ENCODE measurements at regions not wholly inside any gene's neighbourhood (a gene's known extent, or its start where the extent isn't known, plus 50 kb on each side); places are given as distances from the start of the nearest gene placed in this dataset.

- no peak for TF ChIP-seq CTCF (IDR thresholded peaks at IDR 0.05; ENCODE audit: borderline replicate concordance)
- Histone ChIP-seq H3K27me3 (ENCODE audit: low read depth) (peaks cover 12% of the 10 kb centered on the region), H3K4me1 (peaks cover 18% of the 10 kb centered on the region), H3K36me3 (no peaks in the 10 kb centered on the region), H3K9me3 (replicated peaks) (no peaks in the 10 kb centered on the region), H3K4me3 (no peak overlapping the region), H3K27ac (replicated peaks) (no peak overlapping the region)
- intact Hi-C loops (cut with micrococcal nuclease) = no loop called here
- DNase-seq = no peak
These were observed 295.1 kb upstream of the SOX9 start for GRCh38 chr17:71825687-71826086.

- intact Hi-C loops (cut with micrococcal nuclease) = no loop called here
- no peaks in the 10 kb centered on the region for H3K36me3 ChIP-seq
These were observed 292.6 kb upstream of the SOX9 start for GRCh38 chr17:71828182-71828596.

GRCh38 chr17:71830866-71831265, 290.0 kb upstream of the SOX9 start:
- TF ChIP-seq CTCF (IDR thresholded peaks at IDR 0.05; ENCODE audit: borderline replicate concordance) = no peak
- Histone ChIP-seq H3K27ac (replicated peaks) (no peak overlapping the region), H3K36me3 (no peaks in the 10 kb centered on the region), H3K4me3 (no peak overlapping the region), H3K4me1 (peaks cover under 1% of the 10 kb centered on the region), H3K9me3 (replicated peaks) (no peaks in the 10 kb centered on the region), H3K27me3 (ENCODE audit: low read depth) (peaks cover 20% of the 10 kb centered on the region)
- intact Hi-C loops (cut with micrococcal nuclease) = no loop called here
- DNase-seq = no peak

More at GRCh38 chr17:71828182-71828596, 292.6 kb upstream of the SOX9 start:
- H3K4me3 ChIP-seq = no peak overlapping the region
- no peak for TF ChIP-seq CTCF (IDR thresholded peaks at IDR 0.05; ENCODE audit: borderline replicate concordance)
- H3K27me3 ChIP-seq (ENCODE audit: low read depth) = peaks cover 20% of the 10 kb centered on the region
- H3K4me1 ChIP-seq = peaks cover 18% of the 10 kb centered on the region
- DNase-seq = no peak
- no peaks in the 10 kb centered on the region for H3K9me3 ChIP-seq (replicated peaks)
- no peak overlapping the region for H3K27ac ChIP-seq (replicated peaks)

GRCh38 chr17:71842986-71843385, 277.8 kb upstream of the SOX9 start:
- intact Hi-C loops (cut with micrococcal nuclease) = no loop called here
- TF ChIP-seq CTCF (IDR thresholded peaks at IDR 0.05; ENCODE audit: borderline replicate concordance) = no peak
- no peak overlapping the region for H3K27ac ChIP-seq (replicated peaks)

GRCh38 chr17:71845337-71845736, 275.5 kb upstream of the SOX9 start:
- Histone ChIP-seq H3K4me1 (no peaks in the 10 kb centered on the region), H3K36me3 (no peaks in the 10 kb centered on the region), H3K27me3 (ENCODE audit: low read depth) (no peaks in the 10 kb centered on the region), H3K4me3 (no peak overlapping the region), H3K9me3 (replicated peaks) (peaks cover 14% of the 10 kb centered on the region), H3K27ac (replicated peaks) (no peak overlapping the region)
- no peak for TF ChIP-seq CTCF (IDR thresholded peaks at IDR 0.05; ENCODE audit: borderline replicate concordance)
- no peak for DNase-seq
- intact Hi-C loops (cut with micrococcal nuclease) = no loop called here

More at GRCh38 chr17:71842986-71843385, 277.8 kb upstream of the SOX9 start:
- no peaks in the 10 kb centered on the region for H3K36me3 ChIP-seq
- H3K4me3 ChIP-seq = no peak overlapping the region
- no peaks in the 10 kb centered on the region for H3K27me3 ChIP-seq (ENCODE audit: low read depth)
- H3K9me3 ChIP-seq (replicated peaks) = peaks cover 14% of the 10 kb centered on the region
- no peak for DNase-seq
- H3K4me1 ChIP-seq = no peaks in the 10 kb centered on the region
